Breast epithelium (tissue), 4 donors: ENCODE measurements at regions not wholly inside any gene's neighbourhood (a gene's known extent, or its start where the extent isn't known, plus 50 kb on each side); places are given as distances from the start of the nearest gene placed in this dataset.

Experiments used
- DNase-seq, 2 donors: peaks; one replicate each; pipeline ENCODE4 v3.0.0-alpha.2; 2019; ENCODE audit warnings: low spot score in 2 of 2
- H3K27ac ChIP-seq, 2 donors: fragments of 200-600 bp; sonication (generic) in 1 of 2; one replicate each; pipeline ENCODE4 v1.5.1; 2016 to 2019; ENCODE audit warnings: mild to moderate bottlenecking in 1 of 2
- H3K27me3 ChIP-seq, 2 donors: fragments of 200-600 bp; sonication (generic) in 1 of 2; one replicate each; pipeline versions ENCODE4 v1.5.1 to v1.6.0; 2017 to 2019; ENCODE audit warnings: control low read depth in 1 of 2, mild to moderate bottlenecking in 1 of 2
- H3K36me3 ChIP-seq: fragments of 200-600 bp; one replicate; pipeline ENCODE4 v1.5.1; 2019
- H3K4me1 ChIP-seq, 2 donors: fragments of 200-600 bp; sonication (generic); one replicate each; pipeline ENCODE4 v1.5.1; 2016 to 2019; ENCODE audit warnings: control low read depth in 1 of 2
- H3K4me3 ChIP-seq, 3 donors: fragments of 200-600 bp; sonication (generic); 1 replicate in 2 of 3; 2 replicates in 1 of 3; pipeline ENCODE4 v1.5.1; 2016 to 2019; ENCODE audit warnings: mild to moderate bottlenecking in 3 of 3, moderate library complexity in 2 of 3
- H3K9me3 ChIP-seq, 2 donors: fragments of 200-600 bp; sonication (generic) in 1 of 2; one replicate each; pipeline ENCODE4 v1.5.1; 2016 to 2019; ENCODE audit warnings: control low read depth in 1 of 2
- POLR2A ChIP-seq: fragments of 450-650 bp; IDR thresholded peaks from one replicate; pipeline ENCODE4 v1.6.1; 2016; ENCODE audit warnings: antibody characterized with exemption, mild to moderate bottlenecking, moderate library complexity
- POLR2AphosphoS5 ChIP-seq, 3 donors: sonication (generic); formaldehyde crosslinking; IDR thresholded peaks; one replicate each; pipeline ENCODE4 v1.6.1; 2017; ENCODE audit warnings: antibody characterized with exemption in 3 of 3
- intact Hi-C: fragments of 100-400 bp; cut with DNase I; formaldehyde crosslinking; loops from one replicate; pipeline ENCODE4 v1.15.1; 2023; ENCODE audit warnings: low total_unique reads
- TF ChIP-seq, protein P1 (sequence below), 3 donors: fragments of 450-650 bp; IDR thresholded peaks; one replicate each; pipeline ENCODE4 v1.5.1; 2016 to 2017; ENCODE audit warnings: antibody characterized with exemption in 3 of 3, mild to moderate bottlenecking in 3 of 3, moderate library complexity in 3 of 3

DNA sequence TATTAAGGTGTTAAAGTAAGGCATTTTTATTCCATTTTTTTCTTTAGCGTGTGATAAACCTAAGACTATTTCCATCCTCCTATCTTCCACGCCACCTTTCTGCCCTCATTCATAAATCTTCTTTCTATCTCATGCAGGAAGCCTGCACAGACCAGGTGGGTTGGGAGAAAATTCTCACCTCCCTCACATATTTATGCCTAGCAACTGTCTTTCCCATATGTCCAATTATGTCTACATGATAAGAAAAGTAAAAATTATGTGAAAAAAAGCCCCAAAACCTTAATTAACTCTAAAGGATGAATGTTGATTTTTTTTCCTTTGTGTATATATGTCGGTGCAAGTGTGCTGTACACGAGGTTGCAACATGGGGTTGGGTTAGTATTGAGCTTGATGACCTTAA is 225.6 kb upstream of the GCFC2 start:
- Histone ChIP-seq H3K36me3 (no peaks in the 10 kb centered on the region), H3K27me3 (no peaks in the 10 kb centered on the region), H3K4me3 (no peak overlapping the region), H3K27ac (no peak overlapping the region), H3K4me1 (no peaks in the 10 kb centered on the region), H3K9me3 (no peaks in the 10 kb centered on the region)
- intact Hi-C loops = no loop called here
- DNase-seq = no peak
- TF ChIP-seq POLR2AphosphoS5 (IDR thresholded peaks at IDR 0.05) (no peak), POLR2A (no peak)
- TF ChIP-seq, protein P1, sequence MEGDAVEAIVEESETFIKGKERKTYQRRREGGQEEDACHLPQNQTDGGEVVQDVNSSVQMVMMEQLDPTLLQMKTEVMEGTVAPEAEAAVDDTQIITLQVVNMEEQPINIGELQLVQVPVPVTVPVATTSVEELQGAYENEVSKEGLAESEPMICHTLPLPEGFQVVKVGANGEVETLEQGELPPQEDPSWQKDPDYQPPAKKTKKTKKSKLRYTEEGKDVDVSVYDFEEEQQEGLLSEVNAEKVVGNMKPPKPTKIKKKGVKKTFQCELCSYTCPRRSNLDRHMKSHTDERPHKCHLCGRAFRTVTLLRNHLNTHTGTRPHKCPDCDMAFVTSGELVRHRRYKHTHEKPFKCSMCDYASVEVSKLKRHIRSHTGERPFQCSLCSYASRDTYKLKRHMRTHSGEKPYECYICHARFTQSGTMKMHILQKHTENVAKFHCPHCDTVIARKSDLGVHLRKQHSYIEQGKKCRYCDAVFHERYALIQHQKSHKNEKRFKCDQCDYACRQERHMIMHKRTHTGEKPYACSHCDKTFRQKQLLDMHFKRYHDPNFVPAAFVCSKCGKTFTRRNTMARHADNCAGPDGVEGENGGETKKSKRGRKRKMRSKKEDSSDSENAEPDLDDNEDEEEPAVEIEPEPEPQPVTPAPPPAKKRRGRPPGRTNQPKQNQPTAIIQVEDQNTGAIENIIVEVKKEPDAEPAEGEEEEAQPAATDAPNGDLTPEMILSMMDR (IDR thresholded peaks at IDR 0.05) = no peak

DNA sequence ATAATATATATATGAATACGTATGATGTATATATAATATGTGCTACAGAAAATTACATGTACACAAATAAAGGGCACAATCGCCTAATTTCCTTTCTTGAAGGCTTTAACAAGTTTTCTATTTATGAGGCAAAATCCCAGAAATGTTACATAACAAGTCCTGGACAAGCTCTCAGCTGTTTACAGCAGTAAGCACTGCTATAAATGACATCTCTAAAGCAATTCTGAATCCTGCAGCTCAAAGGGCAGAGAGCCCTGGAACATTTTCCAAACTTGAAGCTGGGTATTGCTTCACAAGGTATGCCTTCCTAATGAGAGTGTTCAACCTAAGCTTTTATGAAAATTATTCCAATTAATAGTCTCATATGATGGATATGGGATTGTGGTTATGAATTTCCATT is 222.3 kb upstream of the GCFC2 start:
- TF ChIP-seq POLR2AphosphoS5 (IDR thresholded peaks at IDR 0.05) (no peak), POLR2A (no peak)
- TF ChIP-seq, protein P1 (IDR thresholded peaks at IDR 0.05) = no peak
- Histone ChIP-seq H3K4me3 (no peak overlapping the region), H3K27me3 (no peaks in the 10 kb centered on the region), H3K36me3 (no peaks in the 10 kb centered on the region), H3K27ac (no peak overlapping the region), H3K9me3 (no peaks in the 10 kb centered on the region), H3K4me1 (no peaks in the 10 kb centered on the region)
- intact Hi-C loops = no loop called here
- no peak for DNase-seq

DNA sequence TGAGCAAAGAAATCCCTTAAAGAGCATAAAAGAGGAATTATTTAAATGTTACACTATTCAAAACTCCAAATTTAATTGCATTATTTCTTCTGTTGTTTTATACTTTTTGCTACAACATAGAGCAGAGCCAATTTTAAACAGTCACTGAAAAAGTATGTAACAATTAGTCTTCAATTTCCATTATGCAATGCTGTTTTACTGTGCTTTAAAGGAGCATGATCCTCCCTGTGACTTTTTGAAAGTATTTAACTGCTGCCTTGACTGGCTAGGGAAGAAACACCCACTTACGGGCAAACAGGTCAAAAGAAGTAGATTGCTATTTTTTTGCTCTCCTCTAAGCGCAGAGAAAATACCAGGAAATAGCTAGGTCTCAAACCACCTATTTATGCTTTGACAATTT is 217.4 kb upstream of the GCFC2 start:
- intact Hi-C loops = loop anchor here (5.0 kb wide), 1 partner anchor 1074 kb away; no protein-coding TSS in a partner anchor
- no peak for DNase-seq
- Histone ChIP-seq H3K27me3 (no peaks in the 10 kb centered on the region), H3K36me3 (no peaks in the 10 kb centered on the region), H3K4me1 (no peaks in the 10 kb centered on the region), H3K27ac (no peak overlapping the region), H3K9me3 (no peaks in the 10 kb centered on the region), H3K4me3 (no peak overlapping the region)
- no peak for TF ChIP-seq POLR2AphosphoS5 (IDR thresholded peaks at IDR 0.05)
- no peak for TF ChIP-seq POLR2A
- TF ChIP-seq, protein P1 (IDR thresholded peaks at IDR 0.05) = no peak

DNA sequence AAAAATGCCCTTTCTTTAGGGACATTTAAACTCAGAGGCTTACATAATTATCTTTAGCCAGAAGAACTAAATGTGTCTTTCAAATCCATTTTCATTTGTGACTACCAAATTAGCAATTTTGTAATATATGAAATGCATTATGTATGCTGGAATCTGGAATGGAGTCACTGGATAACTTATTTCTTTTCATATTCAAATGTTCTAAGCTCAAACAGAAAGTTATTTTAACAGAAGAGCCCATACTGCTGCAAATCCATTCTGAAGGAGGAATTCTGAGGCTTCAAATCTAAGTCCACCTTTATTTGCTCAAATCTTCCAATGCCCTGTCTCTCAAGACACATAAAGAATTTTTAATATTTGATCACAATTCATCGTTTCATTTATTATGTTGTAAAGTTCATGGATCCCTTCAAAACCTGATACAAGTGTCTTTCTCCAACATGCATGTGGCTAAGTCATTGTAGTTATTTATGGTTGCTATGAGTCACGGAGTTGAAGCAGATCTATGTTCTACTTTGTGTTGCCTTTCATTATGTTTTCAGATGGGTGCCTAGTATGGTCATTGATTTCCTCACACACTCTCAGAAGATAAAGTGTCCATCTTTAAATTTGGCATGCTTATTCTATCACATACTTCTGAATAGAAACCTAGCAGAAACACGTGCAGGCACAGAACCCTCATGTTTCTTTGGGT is 214.8 kb upstream of the GCFC2 start:
- intact Hi-C loops = loop anchor here (5.0 kb wide), 1 partner anchor 1077 kb away; no protein-coding TSS in a partner anchor
- Histone ChIP-seq H3K4me1 (no peaks in the 10 kb centered on the region), H3K27ac (no peak overlapping the region), H3K4me3 (no peak overlapping the region), H3K9me3 (no peaks in the 10 kb centered on the region), H3K36me3 (no peaks in the 10 kb centered on the region), H3K27me3 (no peaks in the 10 kb centered on the region)
- no peak for DNase-seq
- TF ChIP-seq, protein P1 (IDR thresholded peaks at IDR 0.05) = no peak
- no peak for TF ChIP-seq POLR2A
- TF ChIP-seq POLR2AphosphoS5 (IDR thresholded peaks at IDR 0.05) = no peak

DNA sequence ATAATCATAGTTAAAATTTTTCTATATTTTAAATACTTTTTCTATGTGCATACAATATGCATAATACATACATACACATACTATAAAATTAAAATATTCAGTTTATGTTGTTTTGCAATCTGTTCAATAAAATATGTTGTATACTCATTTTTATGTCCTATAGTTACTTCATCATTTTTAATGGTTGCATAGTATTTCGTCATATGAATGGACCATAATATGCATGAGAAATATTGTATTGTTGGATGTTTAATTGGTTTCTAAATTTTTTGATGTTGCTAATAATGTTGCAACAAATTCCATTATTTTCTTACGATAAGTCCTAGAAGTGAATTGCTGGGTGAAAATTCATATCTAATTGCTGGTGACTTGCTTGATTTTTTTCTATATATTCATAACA is 211.5 kb upstream of the GCFC2 start:
- H3K4me3 ChIP-seq = no peak overlapping the region
- DNase-seq = no peak
- intact Hi-C loops = no loop called here
- H3K4me1 ChIP-seq = no peaks in the 10 kb centered on the region
- no peaks in the 10 kb centered on the region for H3K9me3 ChIP-seq
- TF ChIP-seq POLR2AphosphoS5 (IDR thresholded peaks at IDR 0.05) = no peak
- no peak for TF ChIP-seq POLR2A
- TF ChIP-seq, protein P1 (IDR thresholded peaks at IDR 0.05) = no peak
- H3K27ac ChIP-seq = no peak overlapping the region
- no peaks in the 10 kb centered on the region for H3K36me3 ChIP-seq
- no peaks in the 10 kb centered on the region for H3K27me3 ChIP-seq
